Stimulated activated CD4-positive, alpha-beta T cell treated with anti-CD3 and anti-CD28 coated beads, Interleukin-2, amount 100 ng/mL, for 24 hours (primary cell): ENCODE measurements at regions not wholly inside any gene's neighbourhood (a gene's known extent, or its start where the extent isn't known, plus 50 kb on each side); places are given as distances from the start of the nearest gene placed in this dataset.

Experiments used
- DNase-seq, 2 donors: peaks; one replicate each; pipeline ENCODE4 v3.0.0-alpha.2; 2020

- no peak for DNase-seq
Measured at GRCh38 chr9:26477963-26478362, 414.6 kb downstream of the CAAP1 start.

DNA sequence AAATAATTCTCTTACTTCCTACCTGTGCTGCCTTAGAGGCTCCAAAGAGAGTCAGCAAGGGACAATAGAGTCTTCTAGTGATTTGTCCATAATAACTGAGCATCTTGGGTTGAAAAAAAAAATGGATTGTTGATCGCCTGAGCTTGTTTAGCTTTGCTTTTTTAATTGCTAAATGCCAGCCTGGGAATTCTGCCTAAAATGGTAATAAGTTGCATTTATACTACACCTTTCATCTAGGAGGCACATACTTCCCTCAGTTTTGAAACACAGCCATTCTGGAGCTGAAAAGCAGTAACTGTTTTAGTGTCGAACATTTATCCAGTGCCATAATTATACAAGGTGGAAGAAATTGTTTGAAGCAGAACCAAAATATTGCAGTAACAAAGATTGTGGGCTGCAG is 421.3 kb downstream of the CAAP1 start:
- DNase-seq = no peak

GRCh38 chr9:26470284-26470683 is 422.3 kb downstream of the CAAP1 start:
- no peak for DNase-seq

DNA sequence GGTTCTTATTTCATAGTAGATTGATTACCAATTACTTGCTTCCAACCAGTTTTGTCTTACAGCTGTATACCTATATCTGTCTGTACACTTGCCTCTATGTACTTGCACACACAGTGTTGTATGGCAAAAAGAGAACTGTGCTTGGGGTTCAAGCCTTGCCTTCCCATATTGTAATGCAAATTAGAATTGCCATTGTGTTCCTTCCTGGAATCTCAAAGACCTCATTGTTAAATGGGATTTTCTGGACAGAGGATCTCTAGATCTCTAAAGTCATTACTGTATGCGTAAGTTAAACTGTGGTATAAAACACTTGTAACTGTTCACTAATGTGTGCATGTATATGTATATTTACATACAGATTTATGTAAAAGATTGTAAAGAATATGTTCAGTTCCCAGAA is 428.8 kb downstream of the CAAP1 start:
- DNase-seq = no peak

GRCh38 chr9:26462751-26463150 is 429.9 kb downstream of the CAAP1 start:
- DNase-seq = no peak

GRCh38 chr9:26462213-26462612 is 430.4 kb downstream of the CAAP1 start:
- DNase-seq = no peak

- DNase-seq = no peak
Measured at GRCh38 chr9:26460624-26461023, 432.0 kb downstream of the CAAP1 start.

DNA sequence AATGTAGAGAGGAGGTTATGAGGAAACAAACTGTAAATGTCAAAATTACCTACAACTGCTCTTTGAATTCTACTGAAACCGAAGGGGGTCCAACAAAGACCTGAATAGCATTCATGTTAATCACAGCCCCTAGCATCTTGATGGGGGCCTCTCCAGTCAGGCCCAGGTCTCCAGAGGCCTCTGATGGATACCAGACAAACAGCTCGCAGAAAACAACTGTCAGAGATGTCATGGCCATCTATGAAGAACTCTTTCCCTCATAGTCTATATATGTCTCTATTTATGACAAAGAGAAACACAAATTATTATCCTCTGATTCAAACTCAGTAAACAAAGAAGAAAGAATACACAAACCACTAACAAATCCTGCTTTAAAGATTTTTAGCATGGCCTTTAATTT is 432.6 kb downstream of the CAAP1 start:
- no peak for DNase-seq

- no peak for DNase-seq
Measured at GRCh38 chr9:26458054-26458453, 434.5 kb downstream of the CAAP1 start.

- no peak for DNase-seq
Measured at GRCh38 chr9:26457151-26457550, 435.5 kb downstream of the CAAP1 start.

DNA sequence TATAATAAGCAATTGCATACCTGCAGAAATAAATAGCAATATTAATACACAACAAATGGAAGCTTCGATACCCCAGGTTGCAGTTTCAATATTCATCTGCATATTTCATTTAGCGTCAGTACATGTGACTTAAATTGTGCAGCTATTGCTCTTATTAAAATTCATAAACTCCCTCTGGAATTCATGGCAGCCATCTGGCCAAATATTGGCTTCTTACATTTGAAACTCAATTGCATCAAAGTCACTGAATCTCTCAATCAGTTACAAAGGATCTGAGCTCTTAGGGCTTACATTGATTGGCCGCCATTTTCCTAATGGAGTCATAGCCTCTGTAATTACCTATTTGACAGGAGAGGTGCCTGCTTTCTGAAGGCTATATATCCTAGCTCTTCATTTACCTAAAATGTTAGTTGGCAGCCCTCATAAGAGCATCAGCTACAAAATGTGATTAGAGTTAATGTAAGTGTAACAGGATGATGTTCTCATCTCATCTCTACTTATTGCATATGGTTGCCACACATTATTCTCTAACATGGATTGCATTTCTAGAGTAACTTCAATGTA is 453.5 kb downstream of the CAAP1 start:
- DNase-seq = no peak

DNA sequence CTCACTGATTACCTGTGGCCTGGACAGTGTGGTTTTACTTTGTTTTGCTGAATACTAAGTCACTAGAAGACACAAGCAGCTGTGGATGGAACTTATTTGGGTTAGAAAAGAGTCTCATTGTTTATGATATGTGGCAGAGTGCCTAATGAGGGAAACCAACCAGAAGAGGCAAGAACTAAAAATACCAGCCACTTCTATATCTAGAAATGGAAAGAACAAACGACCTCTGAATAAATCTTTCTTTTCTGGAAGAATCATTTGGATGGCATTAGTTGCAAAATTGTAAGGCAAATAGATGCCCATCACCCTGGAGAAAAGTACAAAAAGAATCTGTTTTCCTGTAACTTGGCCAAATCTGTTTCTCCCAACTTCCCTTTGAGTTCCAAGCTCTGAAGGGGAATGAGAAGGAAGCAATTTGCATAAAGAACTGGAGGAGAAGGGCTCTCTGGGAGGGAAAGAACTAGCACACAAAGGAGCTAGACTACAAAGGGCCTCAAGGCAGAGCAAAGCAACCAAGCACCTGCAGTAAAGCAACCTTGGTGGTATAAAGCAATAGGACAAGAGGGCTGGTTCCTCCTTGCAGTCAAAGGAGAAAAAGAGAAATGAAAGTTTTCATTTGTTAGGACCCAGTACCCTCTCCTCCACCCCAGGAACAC is 455.4 kb downstream of the CAAP1 start:
- no peak for DNase-seq

DNA sequence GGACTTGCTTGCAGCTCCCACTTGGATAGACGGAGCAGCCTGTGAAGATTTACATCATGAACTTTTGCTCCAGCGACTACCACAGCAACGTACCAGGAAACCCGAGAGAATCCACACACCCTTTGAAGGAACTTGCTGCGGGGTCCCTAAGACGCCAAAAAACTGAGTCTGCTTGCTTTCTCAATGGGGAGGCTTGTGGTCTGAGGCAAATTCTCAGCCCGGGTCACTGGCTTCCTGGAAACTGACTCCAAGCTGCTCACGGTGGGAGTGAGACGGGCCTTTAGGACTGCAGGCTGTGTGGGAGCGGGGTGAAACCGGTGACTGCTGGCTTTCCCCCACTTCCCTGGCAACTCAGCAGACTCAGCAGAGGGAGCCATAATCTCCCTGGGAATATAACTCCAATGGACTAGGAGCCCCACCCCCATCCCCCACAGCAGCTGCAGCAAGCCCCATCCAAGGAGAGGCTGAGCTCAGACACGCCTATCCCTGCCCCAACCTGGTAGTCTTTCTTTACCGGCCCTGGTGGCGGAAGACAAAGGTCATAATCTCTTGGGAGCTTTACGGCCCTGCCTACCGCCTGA is 466.0 kb downstream of the CAAP1 start:
- no peak for DNase-seq

- no peak for DNase-seq
Measured at GRCh38 chr9:26418480-26418879, 474.1 kb downstream of the CAAP1 start.

GRCh38 chr9:26415528-26415927 is 477.1 kb downstream of the CAAP1 start:
- DNase-seq = no peak

DNA sequence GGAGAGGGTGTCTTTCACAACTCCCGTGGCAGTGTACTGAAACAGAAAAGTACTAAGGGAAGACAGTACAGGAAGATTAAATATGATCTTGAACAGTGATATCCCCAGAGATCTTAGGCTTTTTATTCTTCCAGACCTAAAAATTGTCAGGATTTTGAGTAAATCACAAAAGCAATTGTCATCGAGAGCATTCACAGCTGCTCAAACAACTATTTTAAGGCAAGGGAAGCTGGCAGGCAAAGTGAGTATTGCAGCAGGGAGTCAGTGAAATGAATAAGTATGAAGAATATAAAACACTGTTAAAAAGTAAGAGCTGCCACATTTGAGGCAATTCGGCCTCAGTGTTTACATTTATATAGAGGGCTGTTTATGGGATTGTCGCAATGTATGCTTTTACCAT is 479.0 kb downstream of the CAAP1 start:
- no peak for DNase-seq

- no peak for DNase-seq
Measured at GRCh38 chr9:26412446-26412845, 480.2 kb downstream of the CAAP1 start.

DNA sequence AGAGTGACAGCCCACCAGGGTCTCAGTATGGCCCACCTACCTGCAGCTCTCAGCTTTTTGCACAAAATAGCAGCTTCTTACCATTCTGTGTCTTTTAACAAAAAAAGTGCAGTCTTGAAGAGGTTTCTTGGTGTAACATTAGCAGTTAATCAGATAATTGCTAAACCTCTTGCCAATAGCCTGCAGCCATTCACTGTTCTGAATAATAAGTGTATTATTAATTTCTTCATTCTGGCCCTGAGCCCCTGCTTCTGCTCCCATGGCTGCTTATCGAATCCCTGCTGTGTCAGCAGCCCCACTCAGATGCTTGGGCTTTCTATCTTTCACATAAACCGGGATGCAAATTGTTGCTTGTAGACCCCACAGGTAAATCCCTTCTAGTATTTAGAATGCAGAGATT is 485.9 kb downstream of the CAAP1 start:
- no peak for DNase-seq

GRCh38 chr9:26399556-26399955 is 493.0 kb downstream of the CAAP1 start:
- no peak for DNase-seq

- DNase-seq = no peak
Measured at GRCh38 chr9:26394025-26394424, 498.6 kb downstream of the CAAP1 start.

DNA sequence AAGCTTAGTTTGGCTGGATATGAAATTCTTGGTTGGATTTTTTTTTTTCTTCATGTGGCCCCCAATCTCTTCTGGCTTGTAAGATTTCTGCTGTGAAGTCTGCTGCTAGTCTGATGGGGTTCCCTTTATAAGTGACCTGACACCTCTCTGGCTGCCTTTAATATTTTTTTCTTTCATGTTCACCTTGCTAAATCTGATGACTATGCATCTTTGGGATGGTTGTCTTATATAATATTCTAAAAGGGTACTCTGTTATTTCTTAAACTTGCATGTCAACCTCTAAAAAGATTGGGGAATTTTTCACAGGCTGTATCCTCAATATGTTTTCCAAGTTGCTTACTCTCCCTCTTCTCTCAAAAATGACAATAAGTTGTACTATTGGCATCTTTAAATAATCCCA is 500.0 kb downstream of the CAAP1 start:
- no peak for DNase-seq

DNA sequence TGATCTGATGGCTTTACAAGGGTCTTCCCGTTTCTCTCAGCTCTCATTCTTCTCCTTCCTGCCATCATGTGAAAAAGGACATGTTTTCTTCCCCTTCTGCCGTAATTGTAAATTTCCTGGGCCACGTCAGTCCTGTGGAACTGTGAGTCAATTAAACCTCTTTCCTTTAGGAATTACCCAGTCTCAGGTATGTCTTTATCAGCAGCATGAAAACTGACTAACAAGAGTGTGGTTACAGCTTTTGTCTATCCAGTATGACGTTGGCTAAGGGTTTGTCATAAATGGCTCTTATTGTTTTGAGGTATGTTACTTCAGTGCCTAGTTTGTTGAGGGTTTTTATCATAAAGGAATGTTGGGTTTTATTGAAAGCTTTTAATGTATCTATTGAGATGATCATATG is 501.6 kb downstream of the CAAP1 start:
- no peak for DNase-seq

DNA sequence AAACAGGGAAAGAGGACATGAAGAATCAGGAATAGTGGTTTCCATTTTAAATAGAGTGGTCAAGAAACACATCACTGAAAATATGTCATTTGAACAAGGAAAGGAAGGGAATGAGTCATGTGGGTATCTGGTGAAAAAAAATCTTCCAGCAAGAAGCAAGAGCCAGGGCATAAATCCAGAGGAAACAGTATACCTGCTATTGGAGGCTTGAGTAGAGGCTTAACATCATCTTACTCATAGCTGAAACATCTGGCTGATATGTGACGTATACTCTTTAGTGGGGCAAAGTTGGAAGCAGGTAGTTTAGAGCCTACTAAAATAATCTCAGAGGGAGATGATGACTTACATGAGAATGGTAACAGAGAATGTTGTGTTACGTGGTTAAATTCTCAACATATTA is 517.2 kb downstream of the CAAP1 start:
- no peak for DNase-seq

DNA sequence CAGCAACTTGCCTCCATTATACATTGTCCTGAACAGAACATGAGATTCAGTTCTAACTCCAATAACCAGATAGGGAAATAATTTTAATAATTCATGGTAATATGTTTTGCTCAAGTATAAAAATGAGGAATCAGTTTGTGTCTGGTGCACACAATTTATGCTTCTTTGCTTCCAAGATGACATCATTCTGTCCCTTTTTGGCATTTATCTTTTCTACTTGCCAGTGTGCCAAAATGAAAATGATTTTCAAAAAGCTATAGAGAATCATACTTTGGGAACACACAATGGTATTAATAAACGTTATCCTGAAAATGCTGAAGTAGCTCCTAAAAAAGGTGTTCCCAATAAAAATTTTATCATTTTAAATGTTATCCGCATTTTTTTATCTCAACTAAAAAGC is 519.0 kb downstream of the CAAP1 start:
- DNase-seq = no peak

DNA sequence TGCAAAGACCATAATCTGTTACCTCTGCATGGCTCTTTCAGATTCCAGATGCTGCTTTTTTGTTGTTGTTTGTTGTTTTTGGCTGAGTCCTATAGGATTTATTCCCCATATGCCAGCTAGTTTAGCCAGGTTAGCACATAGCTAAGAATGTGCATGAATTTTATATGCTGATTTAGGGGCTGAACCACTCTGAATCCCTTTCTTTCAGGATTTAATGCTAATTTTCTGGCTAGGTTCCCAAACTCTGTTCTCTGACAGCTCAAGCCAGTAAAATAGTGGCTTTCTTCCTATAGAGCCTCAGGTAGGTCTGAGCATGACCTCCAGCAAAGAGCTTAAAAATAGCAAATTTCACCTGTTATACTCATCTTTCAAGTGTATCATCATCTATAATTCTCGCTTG is 521.4 kb downstream of the CAAP1 start:
- DNase-seq = no peak
